H1 (cell line): ENCODE measurements at regions not wholly inside any gene's neighbourhood (a gene's known extent, or its start where the extent isn't known, plus 50 kb on each side); places are given as distances from the start of the nearest gene placed in this dataset.

ENCODE experiments used
- CTCF ChIA-PET: fragments of 300-600 bp; sonication (Branson Sonifier 250); formaldehyde crosslinking; loops from one replicate; lab custom pipeline; 2021; ENCODE audit not compliant: partially characterized antibody; lab: Charles Lee
- POLR2A ChIA-PET: fragments of 300-600 bp; sonication (Branson Sonifier 250); formaldehyde crosslinking; loops from one replicate; lab custom pipeline; 2021; ENCODE audit warnings: inconsistent platforms; ENCODE audit not compliant: partially characterized antibody; lab: Charles Lee
- DNase-seq, 2 experiments: peaks; one replicate each; pipeline versions ENCODE4 v3.0.0 to v3.0.0-alpha.2; 2010 to 2022; ENCODE audit warnings: low spot score in 2 of 2, low read depth in 1 of 2, mixed read lengths in 1 of 2
- FAIRE-seq: peaks from 2 replicates; lab custom pipeline; 2011; peaks lifted over from hg19 to GRCh38; lab: Jason Lieb, UNC
- H2AFZ ChIP-seq: 2 replicates; pipeline ENCODE4 v1.8.1; 2012; ENCODE audit warnings: low read length, inconsistent platforms
- H2AK5ac ChIP-seq: 2 replicates; pipeline ENCODE4 v1.6.1; 2013; ENCODE audit warnings: low read depth, low read length
- H2BK120ac ChIP-seq: replicated peaks from 2 replicates; pipeline ENCODE3; 2013; ENCODE audit warnings: low read depth, low read length, inconsistent platforms
- H2BK12ac ChIP-seq: 2 replicates; pipeline ENCODE4 v1.6.1; 2013; ENCODE audit warnings: low read depth, low read length
- H2BK15ac ChIP-seq: 2 replicates; pipeline ENCODE4 v1.6.1; 2013; ENCODE audit warnings: low read length
- H2BK20ac ChIP-seq: 2 replicates; pipeline ENCODE4 v1.6.1; 2013; ENCODE audit warnings: low read length
- H2BK5ac ChIP-seq: 2 replicates; pipeline ENCODE4 v1.6.1; 2013; ENCODE audit warnings: low read depth, low read length
- H3K14ac ChIP-seq: 2 replicates; pipeline ENCODE4 v1.6.1; 2013; ENCODE audit warnings: inconsistent platforms; ENCODE audit not compliant: insufficient read length
- H3K18ac ChIP-seq: 2 replicates; pipeline ENCODE4 v1.6.1; 2013; ENCODE audit warnings: low read length; ENCODE audit errors: extremely low read depth
- H3K23ac ChIP-seq: 2 replicates; pipeline ENCODE4 v1.6.1; 2013; ENCODE audit warnings: inconsistent platforms; ENCODE audit not compliant: insufficient read length
- H3K23me2 ChIP-seq: 2 replicates; pipeline ENCODE4 v1.6.1; 2013; ENCODE audit warnings: low read depth, low read length
- H3K27ac ChIP-seq: 2 replicates; pipeline ENCODE4 v1.6.1; 2011; ENCODE audit warnings: low read depth, low read length, inconsistent platforms
- H3K27me3 ChIP-seq, 4 experiments: replicated peaks in 1 of 4; 1 replicate in 1 of 4; 2 replicates in 3 of 4; pipeline versions ENCODE4 v1.6.1 to v1.8.1; 2011 to 2013; ENCODE audit warnings: low read length in 3 of 4, mild to moderate bottlenecking in 3 of 4, inconsistent platforms in 2 of 4, mixed read lengths in 2 of 4, moderate library complexity in 1 of 4; ENCODE audit not compliant: control insufficient read depth in 3 of 4, insufficient read depth in 3 of 4; ENCODE audit errors: extremely low read depth in 1 of 4
- H3K36me3 ChIP-seq, 4 experiments: 2 replicates each; pipeline versions ENCODE4 v1.6.1 to v1.8.1; 2011 to 2013; ENCODE audit warnings: mild to moderate bottlenecking in 4 of 4, low read length in 3 of 4, moderate library complexity in 2 of 4, control low read depth in 1 of 4, inconsistent platforms in 1 of 4; ENCODE audit not compliant: insufficient read depth in 4 of 4, control insufficient read depth in 2 of 4
- H3K4ac ChIP-seq: replicated peaks from 2 replicates; pipeline ENCODE3; 2013; ENCODE audit warnings: low read length, low read depth, mixed read lengths, inconsistent platforms; ENCODE audit not compliant: insufficient read length
- H3K4me1 ChIP-seq, 4 experiments: replicated peaks in 1 of 4; 1 replicate in 1 of 4; 2 replicates in 3 of 4; pipeline versions ENCODE4 v1.6.1 to v1.8.1; 2011 to 2013; ENCODE audit warnings: low read length in 3 of 4, inconsistent platforms in 2 of 4, mixed read lengths in 1 of 4; ENCODE audit not compliant: insufficient read depth in 4 of 4, control insufficient read depth in 3 of 4
- H3K4me2 ChIP-seq, 2 experiments: 2 replicates each; pipeline versions ENCODE4 v1.6.1 to v1.8.1; 2011 to 2013; ENCODE audit warnings: low read depth in 2 of 2, low read length in 2 of 2, control low read depth in 1 of 2, inconsistent platforms in 1 of 2, mild to moderate bottlenecking in 1 of 2; ENCODE audit not compliant: insufficient read depth in 1 of 2
- H3K4me3 ChIP-seq, 4 experiments: fragments of 200-600, 300-600 bp in 1 of 4; sonication (generic), shearing (Covaris generic), sonication (Bioruptor Twin) in 1 of 4; 2 replicates each; pipeline versions ENCODE4 v1.5.1 to v1.8.1; 2011 to 2016; ENCODE audit warnings: low read length in 4 of 4, low read depth in 3 of 4, control low read depth in 2 of 4, inconsistent platforms in 2 of 4, mild to moderate bottlenecking in 2 of 4, mixed read lengths in 1 of 4, moderate library complexity in 1 of 4; ENCODE audit not compliant: insufficient read depth in 2 of 4; ENCODE audit errors: extremely low read depth in 1 of 4
- H3K56ac ChIP-seq: replicated peaks from 2 replicates; pipeline ENCODE3; 2013; ENCODE audit warnings: low read depth, mild to moderate bottlenecking, mixed read lengths, low read length, inconsistent platforms; ENCODE audit not compliant: insufficient read length
- H3K79me1 ChIP-seq: 2 replicates; pipeline ENCODE4 v1.6.1; 2013; ENCODE audit warnings: low read depth, low read length, control low read depth
- H3K79me2 ChIP-seq, 2 experiments: 2 replicates each; pipeline versions ENCODE4 v1.6.1 to v1.8.1; 2012 to 2013; ENCODE audit warnings: low read length in 2 of 2, mild to moderate bottlenecking in 2 of 2, inconsistent platforms in 1 of 2; ENCODE audit not compliant: insufficient read depth in 2 of 2, control insufficient read depth in 1 of 2
- H3K9ac ChIP-seq, 4 experiments: replicated peaks in 1 of 4; 1 replicate in 1 of 4; 2 replicates in 3 of 4; pipeline versions ENCODE4 v1.6.1 to v1.8.1; 2011 to 2013; ENCODE audit warnings: low read depth in 3 of 4, low read length in 3 of 4, control low read depth in 2 of 4, mild to moderate bottlenecking in 2 of 4, moderate library complexity in 2 of 4, inconsistent platforms in 1 of 4; ENCODE audit errors: extremely low read depth in 1 of 4
- H3K9me3 ChIP-seq, 2 experiments: 2 replicates each; pipeline versions ENCODE4 v1.6.1 to v1.8.1; 2012 to 2013; ENCODE audit warnings: mild to moderate bottlenecking in 2 of 2, moderate library complexity in 2 of 2, control low read depth in 1 of 2, inconsistent platforms in 1 of 2, low read depth in 1 of 2, low read length in 1 of 2, mixed read lengths in 1 of 2; ENCODE audit not compliant: insufficient read depth in 2 of 2
- H4K20me1 ChIP-seq, 2 experiments: replicated peaks in 1 of 2; 2 replicates each; pipeline versions ENCODE3 to v1.8.1; 2011 to 2013; ENCODE audit warnings: inconsistent platforms in 2 of 2, low read length in 2 of 2, mild to moderate bottlenecking in 1 of 2; ENCODE audit not compliant: insufficient read depth in 2 of 2, control insufficient read depth in 1 of 2
- H4K5ac ChIP-seq: 2 replicates; pipeline ENCODE4 v1.6.1; 2013; ENCODE audit warnings: low read length, low read depth, mixed read lengths, inconsistent platforms; ENCODE audit not compliant: insufficient read length
- H4K8ac ChIP-seq: 2 replicates; pipeline ENCODE4 v1.8.0; 2013; ENCODE audit warnings: mild to moderate bottlenecking, moderate library complexity, low read length, inconsistent platforms; ENCODE audit not compliant: insufficient read depth; ENCODE audit errors: extremely low read depth
- H4K91ac ChIP-seq: replicated peaks from 2 replicates; pipeline ENCODE3; 2013; ENCODE audit warnings: low read length, mixed read lengths, inconsistent platforms; ENCODE audit not compliant: insufficient read length
- BRCA1 ChIP-seq: IDR thresholded peaks from 2 replicates; pipeline ENCODE4 v1.6.1; 2012; ENCODE audit warnings: low read depth, low read length, improper control_type of control experiment
- KDM1A ChIP-seq: fragments of 200-600, 300-600 bp; sonication (generic); IDR thresholded peaks from 2 replicates; pipeline ENCODE4 v1.7.1; 2016; ENCODE audit warnings: mild to moderate bottlenecking, low read length, borderline replicate concordance
- WGBS, 2 experiments: shearing (Covaris generic) in 1 of 2; methylation state at CpG; one replicate each; pipeline versions ENCODE4 v1.1.6 to v1.1.7; 2013 to 2015; ENCODE audit warnings: low lambda C conversion rate in 2 of 2, mixed read lengths in 2 of 2, inconsistent platforms in 1 of 2, low coverage in 1 of 2, missing lambda C conversion rate in 1 of 2; ENCODE audit not compliant: insufficient replicate concordance in 2 of 2, insufficient coverage in 1 of 2, insufficient read length in 1 of 2; ENCODE audit errors: extremely low coverage in 1 of 2, missing lambda C conversion rate in 1 of 2; 5-methylcytosine and 5-hydroxymethylcytosine counted together
- TF ChIP-seq, protein P1 (sequence below): IDR thresholded peaks from 2 replicates; pipeline ENCODE4 v1.6.1; 2011; ENCODE audit warnings: low read depth, mild to moderate bottlenecking, low read length; ENCODE audit not compliant: insufficient read depth

DNA sequence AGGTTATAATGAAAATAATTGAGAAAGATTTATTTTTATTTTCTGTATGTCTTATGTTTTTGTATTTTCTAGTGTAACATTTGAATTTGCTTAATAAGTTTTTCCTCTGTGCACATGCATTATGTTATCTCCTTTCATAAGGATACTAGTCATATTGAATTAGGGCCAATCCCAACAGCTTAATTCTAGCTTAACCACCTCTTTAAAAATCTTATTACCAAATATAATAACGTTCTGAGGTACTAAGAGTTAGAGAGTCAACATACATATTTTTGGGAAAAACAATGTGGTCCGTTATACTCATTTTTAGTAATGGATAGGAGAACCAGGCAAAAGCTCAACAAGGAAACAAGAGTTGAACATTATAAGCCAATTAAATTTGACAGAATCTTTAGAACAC, 845.6 kb upstream of the SEL1L start:
- WGBS, 2 experiments, result 90% methylated on average over 2 of the region's 2 CpGs; no CpG with 5 or more reads in 1 of the 2 experiments
- Histone ChIP-seq H4K20me1 (no peaks in the 10 kb centered on the region), H3K4me3 (no peak overlapping the region), H3K14ac (no peak overlapping the region), H3K56ac (no peak overlapping the region), H2BK12ac (no peak overlapping the region), H3K9me3 (no peaks in the 10 kb centered on the region), H4K91ac (no peak overlapping the region), H3K4me2 (no peak overlapping the region), H3K9ac (no peak overlapping the region), H2BK20ac (no peak overlapping the region), H4K5ac (no peak overlapping the region), H2AK5ac (no peak overlapping the region), H2AFZ (no peak overlapping the region), H3K36me3 (no peaks in the 10 kb centered on the region), H4K8ac (no peak overlapping the region), H3K18ac (no peak overlapping the region), H3K79me2 (no peaks in the 10 kb centered on the region), H3K23ac (no peak overlapping the region), H3K27me3 (no peaks in the 10 kb centered on the region), H3K4me1 (no peaks in the 10 kb centered on the region), H3K4ac (no peak overlapping the region), H3K27ac (no peak overlapping the region), H2BK15ac (no peak overlapping the region), H2BK5ac (no peak overlapping the region), H2BK120ac (no peak overlapping the region), H3K23me2 (no peaks in the 10 kb centered on the region), H3K79me1 (no peaks in the 10 kb centered on the region)
- no peak for FAIRE-seq
- DNase-seq, result no peak
- CTCF ChIA-PET, result no interaction called here
- POLR2A ChIA-PET, result no interaction called here
- TF ChIP-seq, protein P1, sequence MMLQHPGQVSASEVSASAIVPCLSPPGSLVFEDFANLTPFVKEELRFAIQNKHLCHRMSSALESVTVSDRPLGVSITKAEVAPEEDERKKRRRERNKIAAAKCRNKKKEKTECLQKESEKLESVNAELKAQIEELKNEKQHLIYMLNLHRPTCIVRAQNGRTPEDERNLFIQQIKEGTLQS, result no peak
- no peak for TF ChIP-seq KDM1A
- TF ChIP-seq BRCA1, result no peak
